GM23248 (cell line): ENCODE measurements at regions not wholly inside any gene's neighbourhood (a gene's known extent, or its start where the extent isn't known, plus 50 kb on each side); places are given as distances from the start of the nearest gene placed in this dataset.

Experiments used
- EZH2 ChIP-seq: fragments of 200-600 bp; sonication (generic); IDR thresholded peaks from 2 replicates; pipeline ENCODE4 v1.6.1; 2018; ENCODE audit warnings: antibody characterized with exemption, mild to moderate bottlenecking; ENCODE audit not compliant: insufficient read depth, poor library complexity, severe bottlenecking
- EZH2phosphoT487 ChIP-seq: fragments of 200-600 bp; sonication (generic); IDR thresholded peaks from 2 replicates; pipeline ENCODE4 v1.6.1; 2018; ENCODE audit warnings: antibody characterized with exemption, moderate library complexity, mild to moderate bottlenecking, low read depth; ENCODE audit not compliant: insufficient read depth

GRCh38 chr6:113433335-113433991, 423.7 kb upstream of the MARCKS start:
- TF ChIP-seq EZH2 (no peak), EZH2phosphoT487 (no peak)
